ENCODE measurements at regions not wholly inside any gene's neighbourhood (a gene's known extent, or its start where the extent isn't known, plus 50 kb on each side); places are given as distances from the start of the nearest gene placed in this dataset.

GRCh38 chr2:120828829-120829632 lies 93.4 kb downstream of the GLI2 start:
- no peak for DNase-seq (ENCODE audit: low read depth)

GRCh38 chr2:120829633-120830025 lies 94.0 kb downstream of the GLI2 start:
- no peak for DNase-seq (ENCODE audit: low read depth)

GRCh38 chr2:120830096-120830830 lies 94.6 kb downstream of the GLI2 start:
- DNase-seq (ENCODE audit: low read depth), result no peak

- no peak for DNase-seq (ENCODE audit: low read depth)
Observed at GRCh38 chr2:120831086-120831485, 95.4 kb downstream of the GLI2 start.

GRCh38 chr2:120831891-120832290 lies 96.2 kb downstream of the GLI2 start:
- no peak for DNase-seq (ENCODE audit: low read depth)

GRCh38 chr2:120832296-120833070 lies 96.8 kb downstream of the GLI2 start:
- DNase-seq (ENCODE audit: low read depth), result no peak

- no peak for DNase-seq (ENCODE audit: low read depth)
Observed at GRCh38 chr2:120833127-120833675, 97.5 kb downstream of the GLI2 start.

- DNase-seq (ENCODE audit: low read depth), result no peak
Observed at GRCh38 chr2:120834206-120834605, 98.5 kb downstream of the GLI2 start.

GRCh38 chr2:120836281-120836680 lies 100.6 kb downstream of the GLI2 start:
- no peak for DNase-seq (ENCODE audit: low read depth)

- DNase-seq (ENCODE audit: low read depth), result no peak
Observed at GRCh38 chr2:120840795-120841487, 105.3 kb downstream of the GLI2 start.

GRCh38 chr2:120842456-120843439 lies 107.1 kb downstream of the GLI2 start:
- no peak for DNase-seq (ENCODE audit: low read depth)

GRCh38 chr2:120844070-120844738 lies 108.5 kb downstream of the GLI2 start:
- no peak for DNase-seq (ENCODE audit: low read depth)

GRCh38 chr2:120845277-120845676 lies 109.6 kb downstream of the GLI2 start:
- DNase-seq (ENCODE audit: low read depth), result no peak

- no peak for DNase-seq (ENCODE audit: low read depth)
Observed at GRCh38 chr2:120846406-120847095, 110.9 kb downstream of the GLI2 start.

- no peak for DNase-seq (ENCODE audit: low read depth)
Observed at GRCh38 chr2:120847700-120848321, 112.1 kb downstream of the GLI2 start.

- DNase-seq (ENCODE audit: low read depth), result no peak
Observed at GRCh38 chr2:120849278-120849677, 113.6 kb downstream of the GLI2 start.

- DNase-seq (ENCODE audit: low read depth), result no peak
Observed at GRCh38 chr2:120850551-120850950, 114.9 kb downstream of the GLI2 start.

GRCh38 chr2:120851116-120851773 lies 115.6 kb downstream of the GLI2 start:
- no peak for DNase-seq (ENCODE audit: low read depth)

Measured in Daoy (cell line).